SK-N-SH (cell line): ENCODE measurements at regions not wholly inside any gene's neighbourhood (a gene's known extent, or its start where the extent isn't known, plus 50 kb on each side); places are given as distances from the start of the nearest gene placed in this dataset.

Experiments
- CTCF ChIA-PET: fragments of 300-600, 350-600 bp; formaldehyde crosslinking; extraction: SDS; loops from one replicate; lab custom pipeline; 2021; lab: Yijun Ruan, JAX
- POLR2A ChIA-PET: fragments of 350-600 bp; sonication (Branson Sonifier 250); formaldehyde crosslinking; extraction: SDS; loops from one replicate; lab custom pipeline; 2020; ENCODE audit warnings: antibody characterized with exemption, inconsistent platforms; lab: Yijun Ruan, JAX
- DNase-seq: peaks from one replicate; pipeline ENCODE4 v3.0.0; 2012
- H2AFZ ChIP-seq: fragments of 200-600 bp; sonication (generic); 2 replicates; pipeline ENCODE4 v1.8.1; 2016; ENCODE audit warnings: antibody characterized with exemption, mild to moderate bottlenecking, low read depth
- H3F3A ChIP-seq: fragments of 200-600 bp; sonication (generic); replicated peaks from 2 replicates; pipeline ENCODE3; 2016; ENCODE audit warnings: antibody characterized with exemption, mild to moderate bottlenecking; ENCODE audit not compliant: insufficient read depth
- H3K27ac ChIP-seq, 2 experiments: fragments of 200-500 bp in 1 of 2; fragments of 200-600 bp in 1 of 2; sonication (Bioruptor generic) in 1 of 2; sonication (generic), shearing (Covaris generic) in 1 of 2; 2 replicates each; pipeline versions ENCODE4 v1.5.1 to v1.6.1; 2014 to 2016; ENCODE audit warnings: low read depth in 2 of 2, inconsistent platforms in 1 of 2, low read length in 1 of 2, mild to moderate bottlenecking in 1 of 2, mixed read lengths in 1 of 2
- H3K27me3 ChIP-seq: fragments of 200-600 bp; sonication (generic), shearing (Covaris generic); 2 replicates; pipeline ENCODE4 v1.6.1; 2016; ENCODE audit warnings: mixed run types; ENCODE audit not compliant: insufficient read depth
- H3K36me3 ChIP-seq, 2 experiments: fragments of 200-500 bp in 1 of 2; fragments of 200-600 bp in 1 of 2; sonication (Bioruptor generic) in 1 of 2; sonication (generic) in 1 of 2; replicated peaks in 1 of 2; 2 replicates each; pipeline versions ENCODE3 to v1.5.1; 2014 to 2016; ENCODE audit warnings: low read length in 1 of 2, mild to moderate bottlenecking in 1 of 2; ENCODE audit not compliant: insufficient read depth in 2 of 2, control insufficient read depth in 1 of 2
- H3K4me1 ChIP-seq, 2 experiments: fragments of 200-500 bp in 1 of 2; fragments of 200-600 bp in 1 of 2; sonication (Bioruptor generic) in 1 of 2; sonication (generic), shearing (Covaris generic) in 1 of 2; 2 replicates each; pipeline versions ENCODE4 v1.5.1 to v1.6.1; 2014 to 2016; ENCODE audit warnings: low read depth in 1 of 2, low read length in 1 of 2, mixed run types in 1 of 2; ENCODE audit not compliant: insufficient read depth in 2 of 2, control insufficient read depth in 1 of 2
- H3K4me2 ChIP-seq: fragments of 200-600 bp; sonication (generic), shearing (Covaris generic); 2 replicates; pipeline ENCODE4 v1.6.1; 2017; ENCODE audit warnings: mixed run types
- H3K4me3 ChIP-seq, 2 experiments: fragments of 200-500 bp in 1 of 2; fragments of 200-600 bp in 1 of 2; sonication (Bioruptor generic) in 1 of 2; sonication (generic), shearing (Covaris generic) in 1 of 2; 2 replicates each; pipeline versions ENCODE4 v1.5.1 to v1.8.1; 2014 to 2016; ENCODE audit warnings: low read depth in 2 of 2, inconsistent platforms in 1 of 2, low read length in 1 of 2, mild to moderate bottlenecking in 1 of 2, mixed read lengths in 1 of 2, moderate library complexity in 1 of 2
- H3K79me2 ChIP-seq: fragments of 200-600 bp; sonication (generic); 2 replicates; pipeline ENCODE4 v1.8.1; 2017; ENCODE audit warnings: mild to moderate bottlenecking; ENCODE audit not compliant: insufficient read depth
- H3K9ac ChIP-seq: fragments of 200-600 bp; sonication (generic); 2 replicates; pipeline ENCODE4 v1.6.1; 2017; ENCODE audit warnings: mixed run types
- H3K9me2 ChIP-seq: fragments of 200-600 bp; sonication (generic); 2 replicates; pipeline ENCODE4 v1.6.1; 2017; ENCODE audit warnings: mixed run types
- H3K9me3 ChIP-seq: fragments of 200-600 bp; sonication (generic); 2 replicates; pipeline ENCODE4 v1.6.1; 2017; ENCODE audit warnings: mixed run types, mild to moderate bottlenecking, moderate library complexity
- H4K20me1 ChIP-seq: fragments of 200-600 bp; sonication (generic); 2 replicates; pipeline ENCODE4 v1.6.1; 2017; ENCODE audit warnings: mild to moderate bottlenecking, mixed run types; ENCODE audit not compliant: insufficient read depth
- EP300 ChIP-seq, 2 experiments: IDR thresholded peaks; 2 replicates each; pipeline versions ENCODE4 v1.4.0 to v1.6.1; 2012; ENCODE audit warnings: borderline replicate concordance in 1 of 2, low read depth in 1 of 2, low read length in 1 of 2
- EZH2phosphoT487 ChIP-seq: fragments of 200-600 bp; sonication (generic); IDR thresholded peaks from 2 replicates; pipeline ENCODE4 v1.6.1; 2017; ENCODE audit warnings: low read depth, mixed run types, mild to moderate bottlenecking, antibody characterized with exemption, moderate library complexity, borderline replicate concordance
- FOXJ3 ChIP-seq: sonication (generic); formaldehyde crosslinking; IDR thresholded peaks from 2 replicates; pipeline ENCODE4 v1.5.1; 2020; ENCODE audit warnings: mild to moderate bottlenecking, missing genetic modification reagents
- FOXM1 ChIP-seq: IDR thresholded peaks from 2 replicates; pipeline ENCODE4 v1.4.0; 2012; ENCODE audit warnings: low read depth, mild to moderate bottlenecking
- GATA2 ChIP-seq: sonication (generic); formaldehyde crosslinking; IDR thresholded peaks from 2 replicates; pipeline ENCODE4 v1.5.0; 2020; ENCODE audit warnings: mild to moderate bottlenecking, missing genetic modification reagents
- IRF3 ChIP-seq: fragments of 150-350 bp; IDR thresholded peaks from 2 replicates; pipeline ENCODE4 v1.6.1; 2016; ENCODE audit warnings: mild to moderate bottlenecking, low read depth, low read length
- NFIC ChIP-seq: IDR thresholded peaks from 2 replicates; pipeline ENCODE4 v1.4.0; 2012; ENCODE audit warnings: borderline replicate concordance
- POLR2AphosphoS5 ChIP-seq: IDR thresholded peaks from 2 replicates; pipeline ENCODE4 v1.6.1; 2012; ENCODE audit warnings: low read depth, low read length
- RAD21 ChIP-seq: IDR thresholded peaks from 2 replicates; pipeline ENCODE4 v1.6.1; 2012; ENCODE audit warnings: mild to moderate bottlenecking, low read length
- RCOR1 ChIP-seq: fragments of 150-350 bp; IDR thresholded peaks from 2 replicates; pipeline ENCODE4 v1.6.1; 2017; ENCODE audit warnings: antibody characterized with exemption, low read length
- RFX5 ChIP-seq: IDR thresholded peaks from 2 replicates; pipeline ENCODE4 v1.6.1; 2012; ENCODE audit warnings: mild to moderate bottlenecking, improper control_type of control experiment, low read length
- RXRA ChIP-seq: IDR thresholded peaks from 2 replicates; pipeline ENCODE4 v1.4.0; 2012; ENCODE audit warnings: low read depth, mild to moderate bottlenecking, borderline replicate concordance
- TEAD4 ChIP-seq: IDR thresholded peaks from 2 replicates; pipeline ENCODE4 v1.4.0; 2012; ENCODE audit warnings: mild to moderate bottlenecking, borderline replicate concordance; ENCODE audit not compliant: insufficient read depth
- YY1 ChIP-seq: IDR thresholded peaks from 2 replicates; pipeline ENCODE4 v1.4.0; 2012; ENCODE audit warnings: low read depth, mild to moderate bottlenecking
- WGBS: methylation state at CpG from one replicate; pipeline ENCODE4 v1.1.6; 2017; ENCODE audit warnings: low lambda C conversion rate; 5-methylcytosine and 5-hydroxymethylcytosine counted together
- TF ChIP-seq, protein P1 (sequence below): fragments of 200-600 bp; sonication (generic); IDR thresholded peaks from 2 replicates; pipeline ENCODE4 v1.6.1; 2017; ENCODE audit warnings: antibody characterized with exemption, mild to moderate bottlenecking, moderate library complexity
- TF ChIP-seq, protein P2 (sequence below): IDR thresholded peaks from 2 replicates; pipeline ENCODE4 v1.4.0; 2012; ENCODE audit warnings: low read depth, borderline replicate concordance
- TF ChIP-seq, protein P3 (sequence below): fragments of 150-350 bp; IDR thresholded peaks from 2 replicates; pipeline ENCODE4 v1.6.1; 2017; ENCODE audit warnings: antibody characterized with exemption, low read length, low read depth, borderline replicate concordance
- TF ChIP-seq, protein P4 (sequence below): IDR thresholded peaks from 2 replicates; pipeline ENCODE4 v1.4.0; 2012; ENCODE audit warnings: low read depth

DNA sequence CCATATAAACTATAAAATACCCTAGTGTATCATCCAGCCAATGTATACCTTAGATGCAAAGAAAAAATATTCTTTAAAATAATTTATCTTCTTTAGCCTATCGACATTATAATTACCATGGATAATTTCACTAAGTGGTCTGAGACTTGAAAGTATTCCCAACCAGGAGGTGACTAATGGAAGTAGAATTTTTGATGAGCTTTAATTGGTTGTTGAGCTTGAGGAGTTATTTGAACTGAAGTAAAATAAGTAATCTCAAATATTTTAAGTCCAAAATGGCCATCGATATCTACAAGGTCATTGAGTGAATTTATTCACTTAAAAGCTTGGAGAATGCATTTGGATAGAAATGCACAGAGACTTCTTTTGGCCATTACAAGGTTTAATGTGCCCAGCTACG, 436.2 kb downstream of the TLL1 start:
- POLR2A ChIA-PET = no interaction called here
- Histone ChIP-seq H3K9ac (no peak overlapping the region), H4K20me1 (no peaks in the 10 kb centered on the region), H3K79me2 (no peaks in the 10 kb centered on the region), H2AFZ (no peak overlapping the region), H3K27ac (no peak overlapping the region), H3F3A (no peaks in the 10 kb centered on the region), H3K4me3 (no peak overlapping the region), H3K27me3 (no peaks in the 10 kb centered on the region), H3K4me1 (no peaks in the 10 kb centered on the region), H3K36me3 (peaks cover 0 to 3% of the 10 kb centered on the region in 2 experiments), H3K4me2 (no peak overlapping the region), H3K9me3 (no peaks in the 10 kb centered on the region), H3K9me2 (no peaks in the 10 kb centered on the region)
- CTCF ChIA-PET = no interaction called here
- DNase-seq = no peak
- TF ChIP-seq POLR2AphosphoS5 (no peak), RCOR1 (no peak), YY1 (no peak), RAD21 (no peak), EZH2phosphoT487 (no peak), RFX5 (no peak), GATA2 (CRISPR knock-in tag) (no peak), FOXJ3 (CRISPR knock-in tag) (no peak)
- TF ChIP-seq, protein P1, sequence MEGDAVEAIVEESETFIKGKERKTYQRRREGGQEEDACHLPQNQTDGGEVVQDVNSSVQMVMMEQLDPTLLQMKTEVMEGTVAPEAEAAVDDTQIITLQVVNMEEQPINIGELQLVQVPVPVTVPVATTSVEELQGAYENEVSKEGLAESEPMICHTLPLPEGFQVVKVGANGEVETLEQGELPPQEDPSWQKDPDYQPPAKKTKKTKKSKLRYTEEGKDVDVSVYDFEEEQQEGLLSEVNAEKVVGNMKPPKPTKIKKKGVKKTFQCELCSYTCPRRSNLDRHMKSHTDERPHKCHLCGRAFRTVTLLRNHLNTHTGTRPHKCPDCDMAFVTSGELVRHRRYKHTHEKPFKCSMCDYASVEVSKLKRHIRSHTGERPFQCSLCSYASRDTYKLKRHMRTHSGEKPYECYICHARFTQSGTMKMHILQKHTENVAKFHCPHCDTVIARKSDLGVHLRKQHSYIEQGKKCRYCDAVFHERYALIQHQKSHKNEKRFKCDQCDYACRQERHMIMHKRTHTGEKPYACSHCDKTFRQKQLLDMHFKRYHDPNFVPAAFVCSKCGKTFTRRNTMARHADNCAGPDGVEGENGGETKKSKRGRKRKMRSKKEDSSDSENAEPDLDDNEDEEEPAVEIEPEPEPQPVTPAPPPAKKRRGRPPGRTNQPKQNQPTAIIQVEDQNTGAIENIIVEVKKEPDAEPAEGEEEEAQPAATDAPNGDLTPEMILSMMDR = no peak
- TF ChIP-seq, protein P2, sequence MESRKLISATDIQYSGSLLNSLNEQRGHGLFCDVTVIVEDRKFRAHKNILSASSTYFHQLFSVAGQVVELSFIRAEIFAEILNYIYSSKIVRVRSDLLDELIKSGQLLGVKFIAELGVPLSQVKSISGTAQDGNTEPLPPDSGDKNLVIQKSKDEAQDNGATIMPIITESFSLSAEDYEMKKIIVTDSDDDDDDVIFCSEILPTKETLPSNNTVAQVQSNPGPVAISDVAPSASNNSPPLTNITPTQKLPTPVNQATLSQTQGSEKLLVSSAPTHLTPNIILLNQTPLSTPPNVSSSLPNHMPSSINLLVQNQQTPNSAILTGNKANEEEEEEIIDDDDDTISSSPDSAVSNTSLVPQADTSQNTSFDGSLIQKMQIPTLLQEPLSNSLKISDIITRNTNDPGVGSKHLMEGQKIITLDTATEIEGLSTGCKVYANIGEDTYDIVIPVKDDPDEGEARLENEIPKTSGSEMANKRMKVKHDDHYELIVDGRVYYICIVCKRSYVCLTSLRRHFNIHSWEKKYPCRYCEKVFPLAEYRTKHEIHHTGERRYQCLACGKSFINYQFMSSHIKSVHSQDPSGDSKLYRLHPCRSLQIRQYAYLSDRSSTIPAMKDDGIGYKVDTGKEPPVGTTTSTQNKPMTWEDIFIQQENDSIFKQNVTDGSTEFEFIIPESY = no peak
- TF ChIP-seq, protein P3, sequence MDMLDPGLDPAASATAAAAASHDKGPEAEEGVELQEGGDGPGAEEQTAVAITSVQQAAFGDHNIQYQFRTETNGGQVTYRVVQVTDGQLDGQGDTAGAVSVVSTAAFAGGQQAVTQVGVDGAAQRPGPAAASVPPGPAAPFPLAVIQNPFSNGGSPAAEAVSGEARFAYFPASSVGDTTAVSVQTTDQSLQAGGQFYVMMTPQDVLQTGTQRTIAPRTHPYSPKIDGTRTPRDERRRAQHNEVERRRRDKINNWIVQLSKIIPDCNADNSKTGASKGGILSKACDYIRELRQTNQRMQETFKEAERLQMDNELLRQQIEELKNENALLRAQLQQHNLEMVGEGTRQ = no peak
- 46% methylated on average over 3 of the region's 3 CpGs for WGBS

DNA sequence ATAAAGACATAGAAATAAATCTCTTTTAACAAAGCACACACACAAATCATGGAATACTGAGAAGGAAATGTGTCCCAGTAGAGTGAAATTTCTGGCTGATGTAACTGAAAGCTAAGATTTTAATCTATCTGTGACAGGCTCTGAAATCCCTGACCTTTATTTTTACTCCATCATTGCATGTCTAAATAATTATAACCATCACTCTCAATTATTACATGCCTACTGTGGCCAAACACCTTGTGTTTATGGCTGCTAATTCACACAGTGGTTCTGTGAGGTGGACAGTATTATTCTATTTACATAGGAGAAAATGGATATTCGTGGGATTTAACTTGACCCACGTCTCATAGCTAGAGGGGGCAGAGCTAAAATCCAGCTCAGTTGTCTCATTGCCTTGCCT, 438.1 kb downstream of the TLL1 start:
- H2AFZ ChIP-seq = peak overlapping the region; percentile 36; the same call in 1 of the 2 replicates

More for the DNA sequence above, 438.1 kb downstream of the TLL1 start:
- POLR2A ChIA-PET = no interaction called here
- Histone ChIP-seq H4K20me1 (no peaks in the 10 kb centered on the region), H3K9me2 (no peaks in the 10 kb centered on the region), H3K27ac (no peak overlapping the region), H3K4me1 (no peaks in the 10 kb centered on the region), H3K9ac (no peak overlapping the region), H3K4me2 (no peak overlapping the region), H3K79me2 (no peaks in the 10 kb centered on the region), H3K36me3 (peaks cover 0 to under 1% of the 10 kb centered on the region in 2 experiments), H3K9me3 (no peaks in the 10 kb centered on the region), H3K4me3 (no peak overlapping the region), H3F3A (no peaks in the 10 kb centered on the region), H3K27me3 (no peaks in the 10 kb centered on the region)
- 9% methylated on average over 2 of the region's 2 CpGs for WGBS
- CTCF ChIA-PET = no interaction called here
- no peak for TF ChIP-seq EP300 (IDR thresholded peaks at IDR 0.05; ENCODE audit: borderline replicate concordance in 1 of 2, low read depth in 1 of 2, low read length in 1 of 2)
- no peak for TF ChIP-seq FOXM1
- no peak for TF ChIP-seq RFX5
- TF ChIP-seq IRF3 = no peak
- TF ChIP-seq, protein P4, sequence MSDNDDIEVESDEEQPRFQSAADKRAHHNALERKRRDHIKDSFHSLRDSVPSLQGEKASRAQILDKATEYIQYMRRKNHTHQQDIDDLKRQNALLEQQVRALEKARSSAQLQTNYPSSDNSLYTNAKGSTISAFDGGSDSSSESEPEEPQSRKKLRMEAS = no peak
- TF ChIP-seq NFIC = no peak
- TF ChIP-seq RAD21 = no peak
- no peak for TF ChIP-seq RXRA
- no peak for TF ChIP-seq TEAD4
- TF ChIP-seq POLR2AphosphoS5 = no peak
- no peak for DNase-seq
